HEK293T (cell line): ENCODE measurements at regions not wholly inside any gene's neighbourhood (a gene's known extent, or its start where the extent isn't known, plus 50 kb on each side); places are given as distances from the start of the nearest gene placed in this dataset.

Experiments used
- ARNT ChIP-seq: fragments of 450-650 bp; IDR thresholded peaks from 2 replicates; pipeline ENCODE4 v1.6.1; 2017; ENCODE audit warnings: mild to moderate bottlenecking
- BHLHE40 ChIP-seq: fragments of 450-650 bp; IDR thresholded peaks from 2 replicates; pipeline ENCODE4 v1.6.1; 2016; ENCODE audit warnings: mild to moderate bottlenecking, moderate library complexity, borderline replicate concordance
- CTBP1 ChIP-seq: fragments of 450-650 bp; IDR thresholded peaks from 2 replicates; pipeline ENCODE4 v1.6.1; 2016; ENCODE audit warnings: borderline replicate concordance
- ELF4 ChIP-seq: fragments of 450-650 bp; IDR thresholded peaks from 2 replicates; pipeline ENCODE4 v1.6.1; 2017; ENCODE audit warnings: antibody characterized with exemption
- FOXK2 ChIP-seq: fragments of 450-650 bp; IDR thresholded peaks from 2 replicates; pipeline ENCODE4 v1.6.1; 2016; ENCODE audit warnings: mild to moderate bottlenecking
- FOXM1 ChIP-seq: fragments of 450-650 bp; IDR thresholded peaks from 2 replicates; pipeline ENCODE4 v1.6.1; 2017; ENCODE audit warnings: mild to moderate bottlenecking, borderline replicate concordance
- HDGF ChIP-seq: fragments of 450-650 bp; IDR thresholded peaks from 2 replicates; pipeline ENCODE4 v1.6.1; 2017; ENCODE audit warnings: antibody characterized with exemption, borderline replicate concordance
- LEF1 ChIP-seq: fragments of 450-650 bp; IDR thresholded peaks from 2 replicates; pipeline ENCODE4 v1.6.1; 2017; ENCODE audit warnings: mild to moderate bottlenecking, borderline replicate concordance
- NFRKB ChIP-seq: fragments of 450-650 bp; IDR thresholded peaks from 2 replicates; pipeline ENCODE4 v1.6.1; 2016; ENCODE audit warnings: mild to moderate bottlenecking, moderate library complexity
- SP1 ChIP-seq: fragments of 450-650 bp; IDR thresholded peaks from 2 replicates; pipeline ENCODE4 v1.6.1; 2017
- SUZ12 ChIP-seq: fragments of 450-650 bp; IDR thresholded peaks from 2 replicates; pipeline ENCODE4 v1.6.1; 2016; ENCODE audit warnings: mild to moderate bottlenecking
- TARDBP ChIP-seq: fragments of 450-650 bp; IDR thresholded peaks from 2 replicates; pipeline ENCODE4 v1.6.1; 2016

DNA sequence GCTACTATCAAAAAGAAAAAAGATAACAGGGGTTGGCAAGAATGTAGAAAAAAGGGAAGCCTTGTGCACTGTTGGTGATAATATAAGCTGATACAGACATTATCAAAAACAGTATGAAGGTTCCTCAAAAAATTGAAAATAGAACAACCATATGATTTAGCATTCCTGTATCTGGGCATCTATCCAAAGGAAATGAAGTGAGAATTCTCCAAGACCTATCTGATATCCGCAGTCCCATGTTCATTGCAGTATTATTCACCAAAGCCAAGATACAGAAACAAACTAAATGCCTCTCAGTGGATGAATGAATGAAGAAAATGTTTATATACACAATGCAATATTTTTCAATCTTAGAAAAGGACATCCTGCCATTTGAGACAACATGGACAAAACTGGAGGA, 1943.3 kb downstream of the MAT2B start:
- TF ChIP-seq LEF1 (no peak), ELF4 (no peak), NFRKB (no peak), SP1 (no peak), FOXK2 (no peak), HDGF (no peak), SUZ12 (no peak), CTBP1 (no peak), FOXM1 (no peak), ARNT (no peak), TARDBP (no peak), BHLHE40 (no peak)
